ENCODE measurements at regions not wholly inside any gene's neighbourhood (a gene's known extent, or its start where the extent isn't known, plus 50 kb on each side); places are given as distances from the start of the nearest gene placed in this dataset.

- Histone ChIP-seq H3K9me3 (ENCODE audit: low read depth, low read length) (no peaks in the 10 kb centered on the region), H3K27me3 (ENCODE audit: insufficient read depth, low read length) (no peaks in the 10 kb centered on the region), H3K4me3 (ENCODE audit: low read length) (no peak overlapping the region), H3K4me1 (ENCODE audit: insufficient read depth, low read length) (peaks cover 42% of the 10 kb centered on the region)
Measured at GRCh38 chr15:69801144-69801543, 296.6 kb downstream of the TLE3 start.

- Histone ChIP-seq H3K4me3 (ENCODE audit: low read length) (no peak overlapping the region), H3K9me3 (ENCODE audit: low read depth, low read length) (no peaks in the 10 kb centered on the region), H3K27me3 (ENCODE audit: insufficient read depth, low read length) (no peaks in the 10 kb centered on the region), H3K4me1 (ENCODE audit: insufficient read depth, low read length) (peaks cover 52% of the 10 kb centered on the region)
Measured at GRCh38 chr15:69802432-69802831, 295.3 kb downstream of the TLE3 start.

DNA sequence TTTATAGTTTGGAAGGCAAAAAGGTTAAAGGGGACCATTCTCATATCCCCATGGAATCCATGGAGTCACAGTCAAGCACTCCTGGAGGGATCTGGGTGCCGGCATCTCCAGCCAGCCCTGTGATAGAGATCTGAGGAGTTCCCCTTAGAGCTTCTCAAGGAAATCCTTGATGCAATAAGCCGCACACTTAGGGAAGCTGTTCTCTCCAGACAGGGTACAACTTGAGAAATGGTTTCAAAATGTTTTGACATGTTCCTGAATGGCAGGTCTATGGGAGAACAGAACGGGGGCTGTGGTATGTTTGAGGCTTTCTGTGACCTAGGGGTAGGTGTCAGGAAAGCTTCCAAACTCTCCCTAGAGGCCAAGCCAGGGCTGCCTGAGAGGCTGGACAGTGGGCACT lies 292.9 kb downstream of the TLE3 start:
- Histone ChIP-seq H3K9me3 (ENCODE audit: low read depth, low read length) (no peaks in the 10 kb centered on the region), H3K27me3 (ENCODE audit: insufficient read depth, low read length) (no peaks in the 10 kb centered on the region), H3K4me1 (ENCODE audit: insufficient read depth, low read length) (peaks cover 50% of the 10 kb centered on the region), H3K4me3 (ENCODE audit: low read length) (no peak overlapping the region)

- H3K4me3 ChIP-seq (ENCODE audit: low read length) = no peak overlapping the region
- peaks cover 50% of the 10 kb centered on the region for H3K4me1 ChIP-seq (ENCODE audit: insufficient read depth, low read length)
- no peaks in the 10 kb centered on the region for H3K9me3 ChIP-seq (ENCODE audit: low read depth, low read length)
- no peaks in the 10 kb centered on the region for H3K27me3 ChIP-seq (ENCODE audit: insufficient read depth, low read length)
Measured at GRCh38 chr15:69805248-69805953, 292.3 kb downstream of the TLE3 start.

- no peaks in the 10 kb centered on the region for H3K27me3 ChIP-seq (ENCODE audit: insufficient read depth, low read length)
- H3K4me1 ChIP-seq (ENCODE audit: insufficient read depth, low read length) = peaks cover 50% of the 10 kb centered on the region
- no peak overlapping the region for H3K4me3 ChIP-seq (ENCODE audit: low read length)
- H3K9me3 ChIP-seq (ENCODE audit: low read depth, low read length) = no peaks in the 10 kb centered on the region
Measured at GRCh38 chr15:69806287-69806915, 291.3 kb downstream of the TLE3 start.

GRCh38 chr15:69807721-69808120 lies 290.0 kb downstream of the TLE3 start:
- Histone ChIP-seq H3K9me3 (ENCODE audit: low read depth, low read length) (no peaks in the 10 kb centered on the region), H3K4me1 (ENCODE audit: insufficient read depth, low read length) (peaks cover 50% of the 10 kb centered on the region), H3K4me3 (ENCODE audit: low read length) (no peak overlapping the region), H3K27me3 (ENCODE audit: insufficient read depth, low read length) (no peaks in the 10 kb centered on the region)

DNA sequence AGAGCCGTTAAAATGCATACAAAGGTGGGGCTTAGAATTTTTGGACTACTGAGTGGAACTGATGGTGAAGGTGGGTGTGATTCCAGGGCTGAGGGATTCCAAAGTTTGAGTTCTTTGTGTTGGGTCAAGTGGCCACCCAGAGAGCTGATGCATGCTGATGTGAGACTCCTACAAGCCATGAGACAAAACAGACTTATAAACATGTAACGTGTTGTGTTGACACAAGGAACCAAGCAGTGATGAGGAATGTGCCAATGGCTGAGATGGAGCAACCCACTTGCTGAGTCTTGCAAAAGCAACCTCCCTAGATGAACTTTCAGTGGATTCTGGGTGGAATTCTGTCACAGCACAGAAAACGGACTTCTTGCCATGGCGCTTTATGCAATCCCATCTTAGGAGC lies 289.0 kb downstream of the TLE3 start:
- Histone ChIP-seq H3K9me3 (ENCODE audit: low read depth, low read length) (no peaks in the 10 kb centered on the region), H3K4me3 (ENCODE audit: low read length) (no peak overlapping the region), H3K27me3 (ENCODE audit: insufficient read depth, low read length) (no peaks in the 10 kb centered on the region), H3K4me1 (ENCODE audit: insufficient read depth, low read length) (peaks cover 45% of the 10 kb centered on the region)

DNA sequence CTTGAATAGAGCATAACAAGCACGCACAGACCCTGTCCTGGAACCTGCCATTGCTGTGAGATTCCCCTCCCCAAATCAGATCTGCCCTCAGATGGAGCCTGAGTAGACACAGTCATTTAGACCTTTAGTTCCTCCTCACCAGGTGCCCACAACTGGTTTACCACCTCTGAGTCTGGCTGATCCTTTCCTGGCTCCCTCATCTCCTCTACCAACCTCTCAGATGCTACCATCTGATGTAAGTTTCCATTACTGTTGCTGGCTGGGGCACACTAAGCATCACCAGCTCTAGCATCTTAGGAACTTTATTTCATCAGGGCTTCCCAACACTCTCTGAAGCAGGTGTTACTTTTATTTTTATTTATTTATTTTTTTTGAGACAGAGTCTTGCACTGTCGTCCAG lies 288.3 kb downstream of the TLE3 start:
- Histone ChIP-seq H3K4me3 (ENCODE audit: low read length) (no peak overlapping the region), H3K27me3 (ENCODE audit: insufficient read depth, low read length) (no peaks in the 10 kb centered on the region), H3K4me1 (ENCODE audit: insufficient read depth, low read length) (peaks cover 38% of the 10 kb centered on the region), H3K9me3 (ENCODE audit: low read depth, low read length) (no peaks in the 10 kb centered on the region)

DNA sequence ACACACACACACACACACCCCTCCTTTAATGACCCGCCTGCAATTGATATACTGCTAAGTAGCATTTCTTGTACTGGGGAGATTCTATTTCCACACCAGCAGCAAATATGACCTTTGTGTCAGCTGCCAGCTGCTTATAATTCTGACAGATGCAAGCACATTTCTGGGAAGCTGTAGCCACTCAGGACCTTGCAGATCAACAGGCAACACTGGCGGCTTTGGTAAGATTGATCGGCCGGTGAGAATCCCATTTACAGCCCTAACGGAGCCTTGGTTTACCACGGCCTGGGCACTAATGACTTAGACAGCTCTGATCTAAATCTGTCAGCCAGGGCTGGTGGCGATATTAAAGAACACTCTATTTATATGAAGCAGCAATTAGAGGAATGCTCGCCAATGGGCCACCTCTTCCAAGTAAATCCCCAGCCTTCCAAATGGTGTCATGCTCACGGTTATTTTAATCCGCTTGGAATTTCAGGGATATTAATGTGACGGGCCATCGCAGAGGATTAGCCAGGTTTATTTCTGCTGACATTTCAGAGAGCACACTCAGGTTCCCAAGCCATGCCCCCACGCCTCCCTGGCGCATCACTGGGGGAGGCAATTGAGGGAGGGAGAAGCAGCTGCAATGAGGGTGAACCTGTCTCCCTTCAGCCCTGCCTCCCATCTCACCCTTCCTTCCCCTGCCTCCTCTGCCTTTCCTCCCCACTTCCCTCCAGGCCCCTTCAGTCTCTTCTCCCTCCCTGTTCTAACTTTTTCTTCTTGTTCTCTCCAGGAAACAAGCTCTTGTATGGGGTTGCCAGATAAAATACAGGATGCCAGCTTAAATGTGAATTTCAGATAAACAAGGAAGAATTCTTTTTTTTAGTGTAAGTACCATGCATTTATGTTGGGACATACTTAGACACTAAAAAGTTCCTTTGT lies 287.0 kb downstream of the TLE3 start:
- H3K9me3 ChIP-seq (ENCODE audit: low read depth, low read length) = no peaks in the 10 kb centered on the region
- H3K4me1 ChIP-seq (ENCODE audit: insufficient read depth, low read length) = peaks cover 26% of the 10 kb centered on the region
- H3K27me3 ChIP-seq (ENCODE audit: insufficient read depth, low read length) = no peaks in the 10 kb centered on the region
- H3K4me3 ChIP-seq (ENCODE audit: low read length) = no peak overlapping the region

DNA sequence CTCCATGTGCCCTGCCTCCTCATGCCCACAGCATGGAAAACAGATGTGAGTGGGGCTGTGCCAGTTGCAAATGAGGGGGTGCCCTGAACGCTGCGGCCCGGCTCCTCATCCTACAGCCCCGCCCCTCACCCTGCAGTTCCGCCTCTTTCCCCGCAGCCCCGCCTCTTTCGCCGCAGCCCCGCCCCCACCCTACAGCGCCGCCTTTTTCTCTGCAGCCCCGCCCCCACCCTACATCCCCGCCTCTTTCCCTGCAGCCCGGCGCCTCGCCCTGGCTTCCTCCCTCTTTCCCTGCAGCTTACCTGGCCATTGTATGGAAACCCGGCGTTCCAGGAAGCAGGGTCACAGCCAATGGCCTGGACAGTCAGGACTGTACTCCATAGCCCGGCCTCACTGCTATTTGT lies 284.9 kb downstream of the TLE3 start:
- Histone ChIP-seq H3K4me1 (ENCODE audit: insufficient read depth, low read length) (peaks cover 9% of the 10 kb centered on the region), H3K4me3 (ENCODE audit: low read length) (no peak overlapping the region), H3K9me3 (ENCODE audit: low read depth, low read length) (no peaks in the 10 kb centered on the region), H3K27me3 (ENCODE audit: insufficient read depth, low read length) (no peaks in the 10 kb centered on the region)

GRCh38 chr15:69813881-69814280 lies 283.8 kb downstream of the TLE3 start:
- no peak overlapping the region for H3K4me3 ChIP-seq (ENCODE audit: low read length)
- H3K27me3 ChIP-seq (ENCODE audit: insufficient read depth, low read length) = no peaks in the 10 kb centered on the region
- H3K9me3 ChIP-seq (ENCODE audit: low read depth, low read length) = no peaks in the 10 kb centered on the region
- H3K4me1 ChIP-seq (ENCODE audit: insufficient read depth, low read length) = peaks cover under 1% of the 10 kb centered on the region

GRCh38 chr15:69814932-69815331 lies 282.8 kb downstream of the TLE3 start:
- Histone ChIP-seq H3K4me1 (ENCODE audit: insufficient read depth, low read length) (no peaks in the 10 kb centered on the region), H3K27me3 (ENCODE audit: insufficient read depth, low read length) (no peaks in the 10 kb centered on the region), H3K4me3 (ENCODE audit: low read length) (no peak overlapping the region), H3K9me3 (ENCODE audit: low read depth, low read length) (no peaks in the 10 kb centered on the region)

- Histone ChIP-seq H3K27me3 (ENCODE audit: insufficient read depth, low read length) (no peaks in the 10 kb centered on the region), H3K4me1 (ENCODE audit: insufficient read depth, low read length) (no peaks in the 10 kb centered on the region), H3K4me3 (ENCODE audit: low read length) (no peak overlapping the region), H3K9me3 (ENCODE audit: low read depth, low read length) (no peaks in the 10 kb centered on the region)
Measured at GRCh38 chr15:69815793-69816192, 281.9 kb downstream of the TLE3 start.

DNA sequence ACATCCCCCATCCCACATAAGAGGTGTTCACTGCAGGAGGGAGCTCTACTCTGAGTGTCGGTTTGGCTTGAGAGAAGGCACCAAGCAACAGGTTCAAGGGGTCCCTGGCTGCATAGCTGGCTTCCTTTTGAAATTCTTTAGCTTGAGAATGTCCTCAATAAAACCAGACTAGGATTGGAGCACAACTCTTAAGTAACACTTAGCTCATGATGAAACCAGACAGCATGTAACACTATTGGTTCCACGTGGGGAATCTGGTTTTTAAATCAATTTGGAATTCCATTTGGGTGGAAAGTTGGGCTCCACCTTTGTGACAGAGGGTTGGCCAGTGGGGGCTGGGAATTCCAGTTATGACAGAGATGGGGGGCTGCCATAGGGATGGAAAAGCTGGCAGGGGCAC lies 281.2 kb downstream of the TLE3 start:
- Histone ChIP-seq H3K4me1 (ENCODE audit: insufficient read depth, low read length) (no peaks in the 10 kb centered on the region), H3K27me3 (ENCODE audit: insufficient read depth, low read length) (no peaks in the 10 kb centered on the region), H3K4me3 (ENCODE audit: low read length) (no peak overlapping the region), H3K9me3 (ENCODE audit: low read depth, low read length) (no peaks in the 10 kb centered on the region)

GRCh38 chr15:69818529-69818928 lies 279.2 kb downstream of the TLE3 start:
- Histone ChIP-seq H3K4me3 (ENCODE audit: low read length) (no peak overlapping the region), H3K4me1 (ENCODE audit: insufficient read depth, low read length) (no peaks in the 10 kb centered on the region), H3K27me3 (ENCODE audit: insufficient read depth, low read length) (no peaks in the 10 kb centered on the region), H3K9me3 (ENCODE audit: low read depth, low read length) (no peaks in the 10 kb centered on the region)
